Gastroesophageal sphincter (tissue), 4 donors: ENCODE measurements at regions not wholly inside any gene's neighbourhood (a gene's known extent, or its start where the extent isn't known, plus 50 kb on each side); places are given as distances from the start of the nearest gene placed in this dataset.
"Not testable (repeated sequence)": the region's sequence is repeated elsewhere in the genome, so short reads cannot be mapped to it uniquely, and the experiment has no call there.

Source experiments
- ATAC-seq: fragments of 150-250 bp; one replicate; pipeline ENCODE4 v1.9.1; 2016; ENCODE audit warnings: mild to moderate bottlenecking, moderate library complexity
- H3K27ac ChIP-seq, 4 donors: fragments of 200-600 bp; sonication (generic) in 3 of 4; 1 replicate in 3 of 4; 2 replicates in 1 of 4; pipeline ENCODE4 v1.5.1; 2016 to 2019
- H3K27me3 ChIP-seq: fragments of 200-600 bp; sonication (generic); one replicate; pipeline ENCODE4 v1.5.1; 2019
- H3K36me3 ChIP-seq, 2 donors: fragments of 200-600 bp; sonication (generic); one replicate each; pipeline ENCODE4 v1.5.1; 2019; ENCODE audit warnings: control low read depth in 1 of 2
- H3K4me1 ChIP-seq, 3 donors: fragments of 200-600 bp; sonication (generic); 1 replicate in 2 of 3; 2 replicates in 1 of 3; pipeline ENCODE4 v1.5.1; 2016 to 2019; ENCODE audit warnings: control low read depth in 2 of 3
- H3K4me3 ChIP-seq, 2 donors: fragments of 200-600 bp; sonication (generic); one replicate each; pipeline ENCODE4 v1.5.1; 2019; ENCODE audit warnings: mild to moderate bottlenecking in 1 of 2, moderate library complexity in 1 of 2
- H3K9me3 ChIP-seq, 3 donors: fragments of 200-600 bp; sonication (generic); one replicate each; pipeline ENCODE4 v1.5.1; 2017 to 2019; ENCODE audit warnings: control low read depth in 2 of 3
- EP300 ChIP-seq: sonication (generic); formaldehyde crosslinking; IDR thresholded peaks from one replicate; pipeline ENCODE4 v1.6.1; 2017; ENCODE audit warnings: antibody characterized with exemption, mild to moderate bottlenecking
- POLR2A ChIP-seq, 2 donors: fragments of 450-650 bp; IDR thresholded peaks; one replicate each; pipeline ENCODE4 v1.6.1; 2017; ENCODE audit warnings: antibody characterized with exemption in 2 of 2, mild to moderate bottlenecking in 2 of 2, moderate library complexity in 1 of 2
- POLR2AphosphoS5 ChIP-seq: sonication (generic); formaldehyde crosslinking; IDR thresholded peaks from one replicate; pipeline ENCODE4 v1.6.1; 2017; ENCODE audit warnings: antibody characterized with exemption
- WGBS, 2 donors: methylation state at CpG; one replicate each; pipeline ENCODE4 v1.1.5; 2018; ENCODE audit warnings: low coverage in 1 of 2; 5-methylcytosine and 5-hydroxymethylcytosine counted together
- TF ChIP-seq, protein P1 (sequence below), 4 experiments: fragments of 200-600 bp in 2 of 4; fragments of 450-650 bp in 2 of 4; sonication (generic) in 1 of 4; IDR thresholded peaks; one replicate each; pipeline ENCODE4 v1.5.1; 2017 to 2019; ENCODE audit warnings: antibody characterized with exemption in 4 of 4, mild to moderate bottlenecking in 2 of 4, moderate library complexity in 2 of 4

DNA sequence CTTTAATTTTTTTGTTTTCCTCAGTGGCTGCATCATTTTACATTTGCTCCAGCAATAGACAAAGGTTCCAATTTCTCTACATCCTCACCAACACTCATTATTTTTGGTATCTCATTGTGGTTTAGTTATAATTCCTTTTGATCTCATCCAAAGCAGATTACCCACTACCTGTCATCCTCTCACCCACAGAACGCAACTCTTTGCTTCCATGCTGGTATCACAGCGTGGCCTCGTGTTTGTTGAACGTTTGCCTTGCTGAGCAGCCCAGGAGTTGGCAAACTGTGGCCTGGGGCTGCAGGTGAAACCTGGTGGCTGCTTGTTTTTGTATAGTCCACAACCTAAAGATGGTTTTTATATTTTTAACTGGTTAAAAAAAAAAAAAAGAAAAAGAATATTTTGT, 181.9 kb downstream of the BCAS1 start:
- Histone ChIP-seq H3K9me3 (peaks cover 0 to 11% (median 0%) of the 10 kb centered on the region in 3 donors), H3K27me3 (no peaks in the 10 kb centered on the region), H3K4me1 (no peaks in the 10 kb centered on the region), H3K27ac (no peak overlapping the region), H3K36me3 (no peaks in the 10 kb centered on the region), H3K4me3 (no peak overlapping the region)
- TF ChIP-seq POLR2AphosphoS5, result no peak
- TF ChIP-seq, protein P1, sequence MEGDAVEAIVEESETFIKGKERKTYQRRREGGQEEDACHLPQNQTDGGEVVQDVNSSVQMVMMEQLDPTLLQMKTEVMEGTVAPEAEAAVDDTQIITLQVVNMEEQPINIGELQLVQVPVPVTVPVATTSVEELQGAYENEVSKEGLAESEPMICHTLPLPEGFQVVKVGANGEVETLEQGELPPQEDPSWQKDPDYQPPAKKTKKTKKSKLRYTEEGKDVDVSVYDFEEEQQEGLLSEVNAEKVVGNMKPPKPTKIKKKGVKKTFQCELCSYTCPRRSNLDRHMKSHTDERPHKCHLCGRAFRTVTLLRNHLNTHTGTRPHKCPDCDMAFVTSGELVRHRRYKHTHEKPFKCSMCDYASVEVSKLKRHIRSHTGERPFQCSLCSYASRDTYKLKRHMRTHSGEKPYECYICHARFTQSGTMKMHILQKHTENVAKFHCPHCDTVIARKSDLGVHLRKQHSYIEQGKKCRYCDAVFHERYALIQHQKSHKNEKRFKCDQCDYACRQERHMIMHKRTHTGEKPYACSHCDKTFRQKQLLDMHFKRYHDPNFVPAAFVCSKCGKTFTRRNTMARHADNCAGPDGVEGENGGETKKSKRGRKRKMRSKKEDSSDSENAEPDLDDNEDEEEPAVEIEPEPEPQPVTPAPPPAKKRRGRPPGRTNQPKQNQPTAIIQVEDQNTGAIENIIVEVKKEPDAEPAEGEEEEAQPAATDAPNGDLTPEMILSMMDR (IDR thresholded peaks at IDR 0.05), result no peak
- no peak for TF ChIP-seq POLR2A (IDR thresholded peaks at IDR 0.05)
- TF ChIP-seq EP300, result no peak
- no peak for ATAC-seq
- WGBS, 2 donors, result 55 to 57% methylated on average over 4 of the region's 4 CpGs

DNA sequence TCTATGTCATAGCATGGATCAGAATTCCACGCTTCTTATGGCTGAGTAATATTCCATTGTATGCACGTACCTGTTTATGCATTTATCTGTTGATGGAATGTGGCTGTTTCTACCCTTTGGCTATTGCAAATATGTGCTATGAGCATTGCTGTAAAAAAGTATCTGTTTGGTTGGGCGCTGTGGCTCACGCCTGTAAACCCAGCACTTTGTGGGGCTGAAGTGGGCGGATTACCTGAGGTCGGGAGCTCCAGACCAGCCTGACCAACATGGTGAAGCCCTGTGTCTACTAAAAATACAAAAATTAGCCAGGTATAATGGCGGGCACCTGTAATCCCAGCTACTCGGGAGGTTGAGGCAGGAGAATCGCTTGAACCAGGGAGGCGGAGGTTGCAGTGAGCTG, 182.4 kb downstream of the BCAS1 start:
- no peak for TF ChIP-seq EP300
- TF ChIP-seq, protein P1 (IDR thresholded peaks at IDR 0.05), result no peak
- TF ChIP-seq POLR2A (IDR thresholded peaks at IDR 0.05), result no peak
- no peak for TF ChIP-seq POLR2AphosphoS5
- 93 to 96% methylated on average over 3 to 9 of the region's 10 CpGs for WGBS, 2 donors
- Histone ChIP-seq H3K4me3 (no peak overlapping the region), H3K36me3 (no peaks in the 10 kb centered on the region), H3K4me1 (no peaks in the 10 kb centered on the region), H3K27ac (no peak overlapping the region), H3K27me3 (no peaks in the 10 kb centered on the region), H3K9me3 (peaks cover 0 to 11% (median 0%) of the 10 kb centered on the region in 3 donors)
- no peak for ATAC-seq

DNA sequence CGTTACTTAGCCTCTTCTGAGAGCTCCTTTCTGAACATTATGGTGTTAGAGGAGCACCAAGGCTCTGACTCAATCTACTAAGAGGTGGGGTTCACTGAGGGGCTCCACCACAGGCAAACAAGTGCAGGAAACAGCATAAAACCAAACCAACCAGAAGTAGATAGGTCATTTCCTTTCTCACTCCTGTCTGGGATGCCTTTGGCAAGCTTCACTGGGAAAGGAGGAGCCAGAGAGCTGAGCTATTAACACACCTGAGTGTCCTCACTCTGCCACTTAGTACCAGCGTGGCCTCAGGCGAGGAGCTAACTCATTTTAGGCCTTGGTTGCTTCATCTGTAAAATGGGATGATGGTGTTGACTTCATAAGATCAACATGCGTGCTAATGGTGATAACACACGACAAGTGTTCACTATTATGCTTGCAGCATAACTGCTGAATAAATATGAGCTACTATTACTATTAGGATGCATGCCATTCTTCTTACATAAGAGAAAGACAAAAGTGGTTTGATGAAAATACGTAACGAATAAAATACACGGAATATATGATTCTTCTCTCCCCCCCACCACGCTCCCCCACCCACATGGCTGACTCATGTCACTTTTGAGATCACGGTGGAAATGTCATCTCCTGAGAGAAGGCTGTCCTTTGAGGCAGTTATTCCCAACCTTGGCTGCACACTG, 185.4 kb downstream of the BCAS1 start:
- Histone ChIP-seq H3K4me3 (no peak overlapping the region), H3K4me1 (no peaks in the 10 kb centered on the region), H3K27me3 (no peaks in the 10 kb centered on the region), H3K36me3 (no peaks in the 10 kb centered on the region), H3K9me3 (no peaks in the 10 kb centered on the region), H3K27ac (no peak overlapping the region)
- no peak for ATAC-seq
- no peak for TF ChIP-seq EP300
- TF ChIP-seq, protein P1 (IDR thresholded peaks at IDR 0.05), result no peak
- no peak for TF ChIP-seq POLR2A (IDR thresholded peaks at IDR 0.05)
- TF ChIP-seq POLR2AphosphoS5, result no peak
- 70 to 89% methylated on average over 7 to 10 of the region's 10 CpGs for WGBS, 2 donors

DNA sequence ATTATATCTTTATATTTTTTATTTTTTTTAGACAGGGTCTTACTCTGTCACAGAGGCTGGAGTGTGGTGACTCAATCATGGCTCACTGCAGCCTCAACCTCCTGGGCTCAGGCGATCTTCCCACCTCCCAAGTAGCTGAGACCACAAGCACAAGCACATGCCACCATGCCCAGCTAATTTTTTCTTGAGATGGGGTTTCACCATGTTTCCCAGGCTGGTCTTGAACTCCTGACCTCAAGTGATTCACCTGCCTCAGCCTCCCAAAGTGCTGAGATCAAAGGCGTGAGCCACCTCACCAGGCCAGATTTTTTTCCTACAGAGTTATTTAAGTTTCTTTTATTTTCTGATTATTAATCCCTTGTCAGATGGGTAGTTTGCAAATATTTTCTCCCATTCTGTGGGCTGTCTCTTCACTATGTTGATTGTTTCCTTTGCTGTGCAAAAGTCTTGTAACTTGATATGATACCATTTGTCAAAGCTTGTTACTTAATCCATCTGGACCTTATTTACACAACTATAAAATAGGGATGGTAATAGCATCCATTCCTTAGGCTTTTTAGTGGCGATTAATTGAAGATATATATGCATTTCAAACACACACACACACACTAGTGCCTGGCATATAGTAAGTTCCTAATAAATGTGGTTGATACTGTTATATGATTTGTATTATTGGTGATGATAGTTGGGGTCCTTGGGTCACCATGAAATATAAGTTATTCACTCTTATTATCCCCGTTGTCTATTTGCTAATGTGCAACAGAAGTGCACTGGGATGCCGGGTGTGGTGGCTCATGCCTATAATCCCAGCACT, 187.1 kb downstream of the BCAS1 start:
- ATAC-seq, result no peak
- 58 to 82% methylated on average over 4 of the region's 5 CpGs for WGBS, 2 donors
- Histone ChIP-seq H3K9me3 (no peaks in the 10 kb centered on the region), H3K4me3 (no peak overlapping the region), H3K36me3 (no peaks in the 10 kb centered on the region), H3K27me3 (no peaks in the 10 kb centered on the region), H3K27ac (no peak overlapping the region), H3K4me1 (peaks cover 0 to 6% (median 0%) of the 10 kb centered on the region in 3 donors)
- TF ChIP-seq, protein P1 (IDR thresholded peaks at IDR 0.05), result no peak
- no peak for TF ChIP-seq POLR2A (IDR thresholded peaks at IDR 0.05)
- TF ChIP-seq POLR2AphosphoS5, result no peak
- TF ChIP-seq EP300, result no peak

DNA sequence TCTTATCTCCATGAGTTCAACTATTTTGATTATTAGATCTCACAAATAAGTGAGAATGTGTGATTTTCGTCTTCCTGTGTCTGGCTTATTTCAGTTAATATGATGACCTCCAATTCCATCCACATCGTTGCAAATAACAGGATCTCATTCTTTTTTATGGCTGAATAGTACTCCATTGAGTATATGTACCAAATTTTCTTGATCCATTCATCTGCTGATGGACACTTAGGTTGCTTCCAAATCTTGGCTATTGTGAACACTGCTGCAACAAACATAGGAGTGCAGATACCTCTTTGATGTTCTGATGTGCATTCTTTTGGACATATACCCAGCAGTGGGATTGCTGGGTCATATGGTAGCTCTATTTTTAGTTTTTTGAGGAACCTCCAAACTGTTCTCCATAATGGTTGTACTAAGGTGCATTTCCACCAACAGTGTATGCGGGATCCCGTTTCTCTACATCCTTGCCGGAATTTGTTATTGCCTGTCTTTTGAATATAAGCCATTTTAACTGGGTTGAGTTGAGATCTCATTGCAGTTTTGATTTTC, 187.9 kb downstream of the BCAS1 start:
- ATAC-seq, result not testable (repeated sequence)

More for the DNA sequence above, 187.9 kb downstream of the BCAS1 start:
- H3K27me3 ChIP-seq, H3K4me1 ChIP-seq, H3K9me3 ChIP-seq, H3K36me3 ChIP-seq, H3K4me3 ChIP-seq, H3K27ac ChIP-seq: not testable (repeated sequence)
- WGBS, 2 donors, result 91% methylated on average over 5 of the region's 5 CpGs; no CpG with 5 or more reads in 1 of the 2 donors
